ENCODE measurements at regions not wholly inside any gene's neighbourhood (a gene's known extent, or its start where the extent isn't known, plus 50 kb on each side); places are given as distances from the start of the nearest gene placed in this dataset.
"Not testable (repeated sequence)": the region's sequence is repeated elsewhere in the genome, so short reads cannot be mapped to it uniquely, and the experiment has no call there.

- DNase-seq, result no peak
Measured at GRCh38 chr6:90915224-90915915, 328.5 kb upstream of the MAP3K7 start.

GRCh38 chr6:90914312-90914711 lies 327.4 kb upstream of the MAP3K7 start:
- no peak for DNase-seq

GRCh38 chr6:90913266-90913960 lies 326.5 kb upstream of the MAP3K7 start:
- DNase-seq, result no peak

- no peak for DNase-seq
Measured at GRCh38 chr6:90911642-90912041, 324.8 kb upstream of the MAP3K7 start.

GRCh38 chr6:90910893-90911292 lies 324.0 kb upstream of the MAP3K7 start:
- no peak for DNase-seq

GRCh38 chr6:90907931-90908655 lies 321.2 kb upstream of the MAP3K7 start:
- no peak for DNase-seq

GRCh38 chr6:90905351-90905750 lies 318.5 kb upstream of the MAP3K7 start:
- DNase-seq, result peak; percentile 63

GRCh38 chr6:90900034-90900433 lies 313.2 kb upstream of the MAP3K7 start:
- no peak for DNase-seq

- DNase-seq, result no peak
Measured at GRCh38 chr6:90898763-90899162, 311.9 kb upstream of the MAP3K7 start.

- DNase-seq, result no peak
Measured at GRCh38 chr6:90896075-90896547, 309.2 kb upstream of the MAP3K7 start.

- no peak for DNase-seq
Measured at GRCh38 chr6:90895299-90896074, 308.6 kb upstream of the MAP3K7 start.

- DNase-seq, result no peak
Measured at GRCh38 chr6:90894285-90895130, 307.6 kb upstream of the MAP3K7 start.

GRCh38 chr6:90893400-90893799 lies 306.5 kb upstream of the MAP3K7 start:
- no peak for DNase-seq

- no peak for DNase-seq
Measured at GRCh38 chr6:90892271-90892670, 305.4 kb upstream of the MAP3K7 start.

GRCh38 chr6:90891355-90891754 lies 304.5 kb upstream of the MAP3K7 start:
- DNase-seq, result no peak

- no peak for DNase-seq
Measured at GRCh38 chr6:90890683-90891330, 303.9 kb upstream of the MAP3K7 start.

GRCh38 chr6:90887764-90888163 lies 300.9 kb upstream of the MAP3K7 start:
- no peak for DNase-seq

GRCh38 chr6:90885611-90886056 lies 298.8 kb upstream of the MAP3K7 start:
- no peak for DNase-seq

- not testable (repeated sequence) for DNase-seq
Measured at GRCh38 chr6:90885137-90885536, 298.3 kb upstream of the MAP3K7 start.

GRCh38 chr6:90877616-90878015 lies 290.7 kb upstream of the MAP3K7 start:
- DNase-seq, result no peak

- DNase-seq, result no peak
Measured at GRCh38 chr6:90874931-90875330, 288.1 kb upstream of the MAP3K7 start.

All from DMS153 (cell line).